ENCODE measurements at regions not wholly inside any gene's neighbourhood (a gene's known extent, or its start where the extent isn't known, plus 50 kb on each side); places are given as distances from the start of the nearest gene placed in this dataset.

GRCh38 chr6:112413780-112414179 lies 66.7 kb downstream of the RFPL4B start:
- Histone ChIP-seq H3K9me2 (ENCODE audit: insufficient read depth) (no peaks in the 10 kb centered on the region), H4K20me1 (ENCODE audit: insufficient read depth) (no peaks in the 10 kb centered on the region), H2AFZ (ENCODE audit: low read depth, low read length, poor library complexity, severe bottlenecking) (peak overlapping the region; percentile 6), H3K27ac (ENCODE audit: low read depth, low read length) (no peak overlapping the region), H3K36me3 (ENCODE audit: control insufficient read depth in 1 of 2, insufficient read depth in 2 of 2, low read length in 2 of 2) (no peaks in the 10 kb centered on the region), H3K79me2 (ENCODE audit: insufficient read depth, low read length) (no peaks in the 10 kb centered on the region), H3K4me3 (replicated peaks in 1 of 2; ENCODE audit: low read depth in 1 of 2, low read length in 2 of 2) (no peak overlapping the region), H3K27me3 (ENCODE audit: insufficient read depth, low read length) (no peaks in the 10 kb centered on the region), H3K4me2 (ENCODE audit: low read length) (peak overlapping the region; percentile 18), H3K9ac (ENCODE audit: low read length) (no peak overlapping the region), H3K4me1 (ENCODE audit: control insufficient read depth in 1 of 2, insufficient read depth in 2 of 2, low read length in 2 of 2) (peaks cover 2 to 6% of the 10 kb centered on the region in 2 experiments; a peak in 3 of 4 replicates), H3K9me3 (ENCODE audit: control insufficient read depth in 1 of 2, insufficient read depth in 1 of 2, low read depth in 1 of 2, low read length in 2 of 2) (no peaks in the 10 kb centered on the region)
- no TSS peak for BruUV-seq (replicated peaks)
- ATAC-seq (peak; percentile 70), DNase-seq (ENCODE audit: low read depth, low spot score) (no peak)
- ChIA-PET CTCF (no interaction called here), RAD21 (ENCODE audit: low non-redundant PET in 1 of 2, low total read pairs in 2 of 2, uncharacterized antibody in 2 of 2, unreplicated experiment in 2 of 2) (no interaction called here), POLR2A (no interaction called here)
- intact Hi-C loops (cut with micrococcal nuclease), result no loop called here
- TF ChIP-seq CEBPB (IDR thresholded peaks at IDR 0.05; ENCODE audit: low read depth) (peak; percentile 75), ZBTB33 (IDR thresholded peaks at IDR 0.05; ENCODE audit: extremely low read depth, insufficient replicate concordance, low read length) (no peak), JUND (IDR thresholded peaks at IDR 0.05) (0 out of 2 replicates have a peak, but pooled peaks have one; percentile 18), FOSL1 (IDR thresholded peaks at IDR 0.05; ENCODE audit: low read depth) (peak; percentile 35; the same call in 1 of the 2 replicates)

GRCh38 chr6:112415366-112415765 lies 68.2 kb downstream of the RFPL4B start:
- ChIA-PET CTCF (no interaction called here), RAD21 (ENCODE audit: low non-redundant PET in 1 of 2, low total read pairs in 2 of 2, uncharacterized antibody in 2 of 2, unreplicated experiment in 2 of 2) (no interaction called here), POLR2A (no interaction called here)
- H3K79me2 ChIP-seq (ENCODE audit: insufficient read depth, low read length), result no peaks in the 10 kb centered on the region
- no peak overlapping the region for H3K4me3 ChIP-seq (replicated peaks in 1 of 2; ENCODE audit: low read depth in 1 of 2, low read length in 2 of 2)
- H3K27me3 ChIP-seq (ENCODE audit: insufficient read depth, low read length), result no peaks in the 10 kb centered on the region
- peaks cover 2 to 6% of the 10 kb centered on the region in 2 experiments; a peak in 3 of 4 replicates for H3K4me1 ChIP-seq (ENCODE audit: control insufficient read depth in 1 of 2, insufficient read depth in 2 of 2, low read length in 2 of 2)
- BruUV-seq (replicated peaks), result no TSS peak
- no peak overlapping the region for H3K9ac ChIP-seq (ENCODE audit: low read length)
- H3K27ac ChIP-seq (ENCODE audit: low read depth, low read length), result no peak overlapping the region
- intact Hi-C loops (cut with micrococcal nuclease), result no loop called here
- H3K9me2 ChIP-seq (ENCODE audit: insufficient read depth), result no peaks in the 10 kb centered on the region
- H4K20me1 ChIP-seq (ENCODE audit: insufficient read depth), result no peaks in the 10 kb centered on the region
- DNase-seq (ENCODE audit: low read depth, low spot score), result no peak
- ATAC-seq, result no peak
- H3K9me3 ChIP-seq (ENCODE audit: control insufficient read depth in 1 of 2, insufficient read depth in 1 of 2, low read depth in 1 of 2, low read length in 2 of 2), result no peaks in the 10 kb centered on the region
- TF ChIP-seq ATF3 (IDR thresholded peaks at IDR 0.05), result no peak
- no peak for TF ChIP-seq EZH2 (IDR thresholded peaks at IDR 0.05)
- no peak for TF ChIP-seq SP1 (IDR thresholded peaks at IDR 0.05; ENCODE audit: low read depth)
- TF ChIP-seq ZBTB33 (IDR thresholded peaks at IDR 0.05; ENCODE audit: extremely low read depth, insufficient replicate concordance, low read length), result no peak
- TF ChIP-seq RAD21 (IDR thresholded peaks at IDR 0.05; ENCODE audit: low read depth), result no peak
- TF ChIP-seq FOSL1 (IDR thresholded peaks at IDR 0.05; ENCODE audit: low read depth), result no peak
- TF ChIP-seq TCF7L2 (IDR thresholded peaks at IDR 0.05; ENCODE audit: borderline replicate concordance, extremely low read depth, insufficient read depth, insufficient read length), result no peak
- TF ChIP-seq MAX (IDR thresholded peaks at IDR 0.05), result no peak
- TF ChIP-seq SIN3A (IDR thresholded peaks at IDR 0.05; ENCODE audit: low read depth), result no peak
- TF ChIP-seq SRF (IDR thresholded peaks at IDR 0.05; ENCODE audit: low read depth), result no peak
- no peak overlapping the region for H3K4me2 ChIP-seq (ENCODE audit: low read length)
- H2AFZ ChIP-seq (ENCODE audit: low read depth, low read length, poor library complexity, severe bottlenecking), result no peak overlapping the region
- no peaks in the 10 kb centered on the region for H3K36me3 ChIP-seq (ENCODE audit: control insufficient read depth in 1 of 2, insufficient read depth in 2 of 2, low read length in 2 of 2)
